ENCODE measurements at regions not wholly inside any gene's neighbourhood (a gene's known extent, or its start where the extent isn't known, plus 50 kb on each side); places are given as distances from the start of the nearest gene placed in this dataset.

DNA sequence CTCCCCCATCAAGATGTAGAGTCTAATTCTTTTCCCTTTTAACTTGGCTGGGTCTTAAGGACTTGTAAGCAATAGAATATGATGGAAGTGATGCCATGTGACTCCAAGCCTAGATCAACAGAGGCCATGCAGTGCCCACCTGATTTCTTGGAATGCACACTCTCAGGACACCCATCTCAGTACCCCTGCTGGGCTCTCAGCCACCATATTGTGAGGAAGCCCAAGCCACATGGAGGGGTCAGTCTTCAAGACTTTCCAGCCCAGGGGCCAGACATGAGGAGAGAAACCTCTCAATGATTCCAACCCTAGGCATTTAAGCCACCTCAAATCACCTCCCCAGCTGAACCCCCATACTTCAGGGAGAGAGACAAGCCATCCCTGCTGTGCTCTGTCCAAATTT lies 62.2 kb upstream of the CARD11 start:
- Histone ChIP-seq H3K27ac (no peak overlapping the region), H3K4me1 (replicated peaks in 1 of 2) (no peaks in the 10 kb centered on the region), H3K9me3 (replicated peaks in 1 of 3) (no peaks in the 10 kb centered on the region), H3K36me3 (replicated peaks in 1 of 2) (no peaks in the 10 kb centered on the region), H3K27me3 (no peaks in the 10 kb centered on the region), H3K4me3 (no peak overlapping the region)
- intact Hi-C loops (cut with DNase I): no loop called here
- no peak for DNase-seq
- TF ChIP-seq, protein P1, sequence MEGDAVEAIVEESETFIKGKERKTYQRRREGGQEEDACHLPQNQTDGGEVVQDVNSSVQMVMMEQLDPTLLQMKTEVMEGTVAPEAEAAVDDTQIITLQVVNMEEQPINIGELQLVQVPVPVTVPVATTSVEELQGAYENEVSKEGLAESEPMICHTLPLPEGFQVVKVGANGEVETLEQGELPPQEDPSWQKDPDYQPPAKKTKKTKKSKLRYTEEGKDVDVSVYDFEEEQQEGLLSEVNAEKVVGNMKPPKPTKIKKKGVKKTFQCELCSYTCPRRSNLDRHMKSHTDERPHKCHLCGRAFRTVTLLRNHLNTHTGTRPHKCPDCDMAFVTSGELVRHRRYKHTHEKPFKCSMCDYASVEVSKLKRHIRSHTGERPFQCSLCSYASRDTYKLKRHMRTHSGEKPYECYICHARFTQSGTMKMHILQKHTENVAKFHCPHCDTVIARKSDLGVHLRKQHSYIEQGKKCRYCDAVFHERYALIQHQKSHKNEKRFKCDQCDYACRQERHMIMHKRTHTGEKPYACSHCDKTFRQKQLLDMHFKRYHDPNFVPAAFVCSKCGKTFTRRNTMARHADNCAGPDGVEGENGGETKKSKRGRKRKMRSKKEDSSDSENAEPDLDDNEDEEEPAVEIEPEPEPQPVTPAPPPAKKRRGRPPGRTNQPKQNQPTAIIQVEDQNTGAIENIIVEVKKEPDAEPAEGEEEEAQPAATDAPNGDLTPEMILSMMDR (IDR thresholded peaks at IDR 0.05): no peak
- TF ChIP-seq POLR2A (IDR thresholded peaks at IDR 0.05): no peak

DNA sequence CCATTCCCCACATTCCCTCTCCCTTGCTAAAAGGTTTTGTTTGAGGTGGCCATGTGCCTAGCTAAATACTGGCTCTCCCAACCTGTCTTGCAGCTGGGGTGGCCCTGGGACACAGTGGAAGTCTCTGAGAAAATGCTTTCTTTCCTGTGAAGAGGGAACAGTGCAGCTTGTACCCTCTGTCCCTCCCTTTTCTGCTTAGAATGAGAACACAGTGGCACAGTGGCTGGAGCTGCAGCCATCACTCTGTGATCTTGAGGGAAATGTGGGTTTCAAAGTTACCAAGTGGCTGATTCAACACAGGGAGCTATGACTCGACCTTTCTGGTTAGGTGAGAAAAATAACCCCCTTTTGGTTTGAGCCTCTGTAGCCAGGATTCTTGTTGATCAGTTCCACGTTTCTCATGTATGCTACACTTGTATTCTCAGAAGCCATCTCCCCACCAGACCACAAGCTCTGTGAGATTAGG lies 62.7 kb upstream of the CARD11 start:
- H3K9me3 ChIP-seq (replicated peaks in 1 of 3): no peaks in the 10 kb centered on the region
- no peak overlapping the region for H3K4me3 ChIP-seq
- TF ChIP-seq POLR2A (IDR thresholded peaks at IDR 0.05): no peak
- TF ChIP-seq, protein P1 (IDR thresholded peaks at IDR 0.05): no peak
- intact Hi-C loops (cut with DNase I): no loop called here
- no peaks in the 10 kb centered on the region for H3K4me1 ChIP-seq (replicated peaks in 1 of 2)
- H3K27ac ChIP-seq: no peak overlapping the region
- H3K36me3 ChIP-seq (replicated peaks in 1 of 2): no peaks in the 10 kb centered on the region
- WGBS, 4 donors: 48 to 68% (median 59%) methylated on average over 2 of the region's 2 CpGs
- DNase-seq: no peak
- no peaks in the 10 kb centered on the region for H3K27me3 ChIP-seq

DNA sequence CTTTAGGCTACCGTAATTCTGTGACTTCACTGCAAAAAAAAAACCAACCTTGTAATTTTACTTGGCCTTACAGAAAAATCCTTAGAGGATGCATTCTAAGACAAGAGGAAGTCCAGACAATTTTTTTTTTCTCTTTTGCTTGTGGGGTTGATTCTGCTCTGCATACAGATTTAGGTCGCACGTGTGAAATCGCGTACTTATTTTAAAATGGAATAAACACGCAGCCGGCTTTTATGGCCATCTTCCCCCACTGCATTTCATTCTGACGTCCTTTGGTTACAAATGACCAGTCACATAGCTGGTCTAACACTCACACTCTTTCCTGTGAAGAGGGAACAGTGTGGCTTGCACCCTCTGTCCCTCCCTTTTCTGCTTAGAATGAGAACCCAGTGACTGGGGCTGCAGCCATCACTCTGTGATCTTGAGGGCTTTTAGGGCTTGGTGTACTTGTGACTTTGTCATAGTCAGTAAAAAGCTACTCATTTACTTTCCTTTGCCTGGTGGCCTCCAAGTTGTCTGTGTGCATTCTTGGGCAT lies 63.6 kb upstream of the CARD11 start:
- no peak for TF ChIP-seq POLR2A (IDR thresholded peaks at IDR 0.05)
- TF ChIP-seq, protein P1 (IDR thresholded peaks at IDR 0.05): no peak
- intact Hi-C loops (cut with DNase I): no loop called here
- no peak for DNase-seq
- WGBS, 4 donors: 60 to 77% (median 68%) methylated on average over 8 of the region's 8 CpGs
- Histone ChIP-seq H3K9me3 (replicated peaks in 1 of 3) (no peaks in the 10 kb centered on the region), H3K36me3 (replicated peaks in 1 of 2) (no peaks in the 10 kb centered on the region), H3K27ac (no peak overlapping the region), H3K4me3 (no peak overlapping the region), H3K27me3 (no peaks in the 10 kb centered on the region), H3K4me1 (replicated peaks in 1 of 2) (no peaks in the 10 kb centered on the region)

DNA sequence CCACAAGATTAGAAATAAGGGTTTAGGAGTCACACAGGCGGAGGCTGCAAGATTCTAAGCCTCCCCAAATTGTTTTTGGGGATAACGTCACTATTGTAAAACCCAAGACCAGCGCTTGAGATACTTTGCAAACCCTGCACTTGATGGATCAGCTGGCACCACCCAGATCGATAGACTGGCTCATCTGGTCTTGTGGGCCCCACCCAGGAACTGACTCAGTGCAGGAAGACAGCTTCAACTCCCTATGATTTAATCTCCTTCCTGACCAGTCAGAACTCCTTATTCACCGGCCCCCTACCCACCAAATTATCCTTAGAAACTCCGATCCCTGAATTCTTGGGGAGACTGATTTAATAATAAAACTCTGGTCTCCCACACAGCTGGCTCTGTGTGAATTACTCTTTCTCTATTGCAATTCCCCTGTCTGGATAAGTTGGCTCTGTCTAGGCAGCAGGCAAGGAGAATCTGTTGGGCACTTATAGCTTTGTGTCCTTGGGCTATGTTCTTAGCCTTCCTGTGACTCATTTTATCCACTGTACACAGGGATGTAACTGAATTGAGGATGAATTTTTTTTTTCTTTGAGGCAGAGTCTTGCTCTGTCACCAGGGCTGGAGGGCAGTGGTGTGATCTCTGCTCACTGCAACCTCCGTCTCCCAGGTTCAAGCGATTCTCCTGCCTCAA lies 64.4 kb upstream of the CARD11 start:
- intact Hi-C loops (cut with DNase I): no loop called here
- TF ChIP-seq, protein P1 (IDR thresholded peaks at IDR 0.05): no peak
- no peak for TF ChIP-seq POLR2A (IDR thresholded peaks at IDR 0.05)

More for the DNA sequence above, 64.4 kb upstream of the CARD11 start:
- Histone ChIP-seq H3K27ac (no peak overlapping the region), H3K4me3 (no peak overlapping the region), H3K9me3 (replicated peaks in 1 of 3) (no peaks in the 10 kb centered on the region), H3K36me3 (replicated peaks in 1 of 2) (no peaks in the 10 kb centered on the region), H3K4me1 (replicated peaks in 1 of 2) (no peaks in the 10 kb centered on the region), H3K27me3 (no peaks in the 10 kb centered on the region)
- WGBS, 4 donors: 80 to 87% (median 83%) methylated on average over 8 of the region's 8 CpGs
- no peak for DNase-seq
